ENCODE measurements at regions not wholly inside any gene's neighbourhood (a gene's known extent, or its start where the extent isn't known, plus 50 kb on each side); places are given as distances from the start of the nearest gene placed in this dataset.
"Not testable (repeated sequence)": the region's sequence is repeated elsewhere in the genome, so short reads cannot be mapped to it uniquely, and the experiment has no call there.

- DNase-seq (ENCODE audit: low spot score): no peak
- TF ChIP-seq GABPA (IDR thresholded peaks at IDR 0.05 in 1 of 2, conservative IDR thresholded peaks at IDR 0.05 in 1 of 2) (no peak), HNF4G (IDR thresholded peaks at IDR 0.05) (no peak), MAX (IDR thresholded peaks at IDR 0.05) (no peak), ATF3 (IDR thresholded peaks at IDR 0.05) (no peak)
- no peak overlapping the region for H3K9ac ChIP-seq (ENCODE audit: low read depth in 1 of 2, low read length in 2 of 2)
- H3K27ac ChIP-seq (ENCODE audit: low read depth in 1 of 2, low read length in 2 of 2): no peak overlapping the region
- H3K27me3 ChIP-seq (ENCODE audit: control insufficient read depth in 4 of 4, insufficient read depth in 4 of 4, low read length in 3 of 4): no peaks in the 10 kb centered on the region
- H3K36me3 ChIP-seq (ENCODE audit: control insufficient read depth in 4 of 4, insufficient read depth in 3 of 4, low read depth in 1 of 4, low read length in 3 of 4): no peaks in the 10 kb centered on the region
- no peak overlapping the region for H3K4me3 ChIP-seq (ENCODE audit: low read depth in 1 of 3, low read length in 3 of 3)
- H3K4me1 ChIP-seq (ENCODE audit: control insufficient read depth in 4 of 4, insufficient read depth in 4 of 4, low read length in 3 of 4): no peaks in the 10 kb centered on the region
- WGBS: 56% methylated on average over 1 of the region's 1 CpG
- no peaks in the 10 kb centered on the region for H3K9me3 ChIP-seq (ENCODE audit: control insufficient read depth in 4 of 4, low read length in 3 of 4)
Measured at GRCh38 chr2:198273660-198274059, 469.3 kb downstream of the PLCL1 start.

DNA sequence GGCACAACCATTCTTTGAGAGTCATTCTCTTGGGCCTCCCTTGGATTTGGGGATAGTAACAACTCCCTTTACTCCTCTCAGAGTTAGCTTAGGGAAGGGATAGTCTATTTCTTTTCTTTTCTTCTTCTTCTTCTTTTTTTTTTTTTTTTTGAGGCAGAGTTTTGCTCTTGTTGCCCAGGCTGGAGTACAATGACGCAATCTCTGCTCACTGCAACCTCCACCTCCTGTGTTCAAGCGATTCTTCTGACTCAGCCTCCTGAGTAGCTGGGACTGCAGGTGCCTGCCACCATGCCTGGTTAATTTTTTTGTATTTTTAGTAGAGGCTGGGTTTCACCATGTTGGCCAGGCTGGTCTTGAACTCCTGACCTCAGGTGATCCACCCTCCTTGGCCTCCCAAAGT, 465.8 kb downstream of the PLCL1 start:
- H3K27ac ChIP-seq (ENCODE audit: low read depth in 1 of 2, low read length in 2 of 2); H3K4me1 ChIP-seq (ENCODE audit: control insufficient read depth in 4 of 4, insufficient read depth in 4 of 4, low read length in 3 of 4); H3K36me3 ChIP-seq (ENCODE audit: control insufficient read depth in 4 of 4, insufficient read depth in 3 of 4, low read depth in 1 of 4, low read length in 3 of 4); H3K9me3 ChIP-seq (ENCODE audit: control insufficient read depth in 4 of 4, low read length in 3 of 4); DNase-seq (ENCODE audit: low spot score); H3K9ac ChIP-seq (ENCODE audit: low read depth in 1 of 2, low read length in 2 of 2); H3K4me3 ChIP-seq (ENCODE audit: low read depth in 1 of 3, low read length in 3 of 3); H3K27me3 ChIP-seq (ENCODE audit: control insufficient read depth in 4 of 4, insufficient read depth in 4 of 4, low read length in 3 of 4): not testable (repeated sequence)
- 86% methylated on average over 2 of the region's 2 CpGs for WGBS

DNA sequence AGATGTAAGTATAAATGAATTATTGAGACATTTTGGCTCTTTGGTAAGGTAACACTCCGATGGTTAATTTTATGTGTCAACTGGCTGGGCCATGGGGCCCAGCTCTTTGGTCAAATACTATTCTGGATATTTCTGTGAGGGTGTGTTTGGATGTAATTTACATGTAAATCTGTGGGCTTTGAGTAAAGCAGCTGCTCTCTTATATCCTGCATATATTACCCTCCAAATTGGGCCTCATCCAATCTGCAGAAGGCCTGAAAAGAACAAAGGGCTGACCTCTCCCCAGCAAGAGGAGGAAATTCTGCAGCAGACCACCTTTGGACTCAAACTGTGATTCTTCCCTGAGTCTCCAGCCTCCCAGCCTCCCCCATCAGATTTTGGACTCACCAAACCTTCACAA, 464.1 kb downstream of the PLCL1 start:
- no peaks in the 10 kb centered on the region for H3K27me3 ChIP-seq (ENCODE audit: control insufficient read depth in 4 of 4, insufficient read depth in 4 of 4, low read length in 3 of 4)
- no peak overlapping the region for H3K4me3 ChIP-seq (ENCODE audit: low read depth in 1 of 3, low read length in 3 of 3)
- TF ChIP-seq GABPA (IDR thresholded peaks at IDR 0.05 in 1 of 2, conservative IDR thresholded peaks at IDR 0.05 in 1 of 2) (no peak), ATF3 (IDR thresholded peaks at IDR 0.05) (no peak), SP1 (IDR thresholded peaks at IDR 0.05) (no peak), FOXA2 (IDR thresholded peaks at IDR 0.05) (no peak), FOXA1 (IDR thresholded peaks at IDR 0.05) (no peak), NR2F2 (IDR thresholded peaks at IDR 0.05) (no peak), JUND (IDR thresholded peaks at IDR 0.05) (no peak), REST (IDR thresholded peaks at IDR 0.05) (no peak), YY1 (IDR thresholded peaks at IDR 0.05) (no peak)
- TF ChIP-seq, protein P1, sequence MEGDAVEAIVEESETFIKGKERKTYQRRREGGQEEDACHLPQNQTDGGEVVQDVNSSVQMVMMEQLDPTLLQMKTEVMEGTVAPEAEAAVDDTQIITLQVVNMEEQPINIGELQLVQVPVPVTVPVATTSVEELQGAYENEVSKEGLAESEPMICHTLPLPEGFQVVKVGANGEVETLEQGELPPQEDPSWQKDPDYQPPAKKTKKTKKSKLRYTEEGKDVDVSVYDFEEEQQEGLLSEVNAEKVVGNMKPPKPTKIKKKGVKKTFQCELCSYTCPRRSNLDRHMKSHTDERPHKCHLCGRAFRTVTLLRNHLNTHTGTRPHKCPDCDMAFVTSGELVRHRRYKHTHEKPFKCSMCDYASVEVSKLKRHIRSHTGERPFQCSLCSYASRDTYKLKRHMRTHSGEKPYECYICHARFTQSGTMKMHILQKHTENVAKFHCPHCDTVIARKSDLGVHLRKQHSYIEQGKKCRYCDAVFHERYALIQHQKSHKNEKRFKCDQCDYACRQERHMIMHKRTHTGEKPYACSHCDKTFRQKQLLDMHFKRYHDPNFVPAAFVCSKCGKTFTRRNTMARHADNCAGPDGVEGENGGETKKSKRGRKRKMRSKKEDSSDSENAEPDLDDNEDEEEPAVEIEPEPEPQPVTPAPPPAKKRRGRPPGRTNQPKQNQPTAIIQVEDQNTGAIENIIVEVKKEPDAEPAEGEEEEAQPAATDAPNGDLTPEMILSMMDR (IDR thresholded peaks at IDR 0.05; ENCODE audit: low read depth, low read length, missing input control): no peak
- H3K4me1 ChIP-seq (ENCODE audit: control insufficient read depth in 4 of 4, insufficient read depth in 4 of 4, low read length in 3 of 4): no peaks in the 10 kb centered on the region
- WGBS: 82% methylated on average over 1 of the region's 1 CpG
- no peak overlapping the region for H3K27ac ChIP-seq (ENCODE audit: low read depth in 1 of 2, low read length in 2 of 2)
- no peak for DNase-seq (ENCODE audit: low spot score)
- no peak overlapping the region for H3K9ac ChIP-seq (ENCODE audit: low read depth in 1 of 2, low read length in 2 of 2)
- no peaks in the 10 kb centered on the region for H3K9me3 ChIP-seq (ENCODE audit: control insufficient read depth in 4 of 4, low read length in 3 of 4)
- H3K36me3 ChIP-seq (ENCODE audit: control insufficient read depth in 4 of 4, insufficient read depth in 3 of 4, low read depth in 1 of 4, low read length in 3 of 4): no peaks in the 10 kb centered on the region

All from liver (tissue), 8 donors.